Adrenal gland (tissue), 5 donors: ENCODE measurements at regions not wholly inside any gene's neighbourhood (a gene's known extent, or its start where the extent isn't known, plus 50 kb on each side); places are given as distances from the start of the nearest gene placed in this dataset.

Experiments
- POLR2A ChIP-seq, 2 donors: fragments of 450-650 bp; IDR thresholded peaks; one replicate each; pipeline ENCODE4 v1.6.1; 2017; ENCODE audit warnings: antibody characterized with exemption in 2 of 2, mild to moderate bottlenecking in 2 of 2, moderate library complexity in 1 of 2
- TF ChIP-seq, protein P1 (sequence below), 6 experiments: fragments of 450-650 bp in 4 of 6; fragments of 200-600 bp in 2 of 6; sonication (generic) in 1 of 6; IDR thresholded peaks; 1 replicate in 5 of 6; 2 replicates in 1 of 6; pipeline versions ENCODE4 v1.5.1 to v1.8.0; 2016 to 2021; ENCODE audit warnings: antibody characterized with exemption in 6 of 6, mild to moderate bottlenecking in 2 of 6, moderate library complexity in 1 of 6
- donor health status: DM: no; HTN: no; CAD: no.

DNA sequence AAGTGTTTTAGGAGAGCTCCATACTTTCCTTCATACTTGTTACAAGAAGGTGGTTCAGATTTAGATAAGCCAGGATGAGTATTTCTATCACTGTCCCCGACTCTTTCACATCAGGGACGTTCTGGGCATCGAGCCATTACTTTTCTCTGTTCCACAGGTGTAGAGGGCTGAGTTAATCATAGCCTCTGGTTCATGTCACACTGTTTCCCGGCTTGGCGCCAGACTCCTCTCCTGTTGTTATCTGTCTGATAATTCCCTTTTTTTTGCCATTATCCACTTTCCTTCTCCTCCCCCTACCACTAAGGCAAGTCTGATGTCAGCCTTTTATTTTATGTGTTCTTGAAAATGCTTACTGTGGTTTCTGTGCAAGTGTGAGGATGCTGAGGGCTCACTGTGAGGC lies 593.4 kb downstream of the UTRN start:
- TF ChIP-seq, protein P1, sequence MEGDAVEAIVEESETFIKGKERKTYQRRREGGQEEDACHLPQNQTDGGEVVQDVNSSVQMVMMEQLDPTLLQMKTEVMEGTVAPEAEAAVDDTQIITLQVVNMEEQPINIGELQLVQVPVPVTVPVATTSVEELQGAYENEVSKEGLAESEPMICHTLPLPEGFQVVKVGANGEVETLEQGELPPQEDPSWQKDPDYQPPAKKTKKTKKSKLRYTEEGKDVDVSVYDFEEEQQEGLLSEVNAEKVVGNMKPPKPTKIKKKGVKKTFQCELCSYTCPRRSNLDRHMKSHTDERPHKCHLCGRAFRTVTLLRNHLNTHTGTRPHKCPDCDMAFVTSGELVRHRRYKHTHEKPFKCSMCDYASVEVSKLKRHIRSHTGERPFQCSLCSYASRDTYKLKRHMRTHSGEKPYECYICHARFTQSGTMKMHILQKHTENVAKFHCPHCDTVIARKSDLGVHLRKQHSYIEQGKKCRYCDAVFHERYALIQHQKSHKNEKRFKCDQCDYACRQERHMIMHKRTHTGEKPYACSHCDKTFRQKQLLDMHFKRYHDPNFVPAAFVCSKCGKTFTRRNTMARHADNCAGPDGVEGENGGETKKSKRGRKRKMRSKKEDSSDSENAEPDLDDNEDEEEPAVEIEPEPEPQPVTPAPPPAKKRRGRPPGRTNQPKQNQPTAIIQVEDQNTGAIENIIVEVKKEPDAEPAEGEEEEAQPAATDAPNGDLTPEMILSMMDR (IDR thresholded peaks at IDR 0.05) = no peak
- TF ChIP-seq POLR2A (IDR thresholded peaks at IDR 0.05) = no peak
